ENCODE measurements at regions not wholly inside any gene's neighbourhood (a gene's known extent, or its start where the extent isn't known, plus 50 kb on each side); places are given as distances from the start of the nearest gene placed in this dataset.

- DNase-seq (ENCODE audit: low read depth, low spot score) (no peak), ATAC-seq (no peak)
- no peaks in the 10 kb centered on the region for H4K20me1 ChIP-seq (ENCODE audit: insufficient read depth)
- H3K36me3 ChIP-seq (ENCODE audit: control insufficient read depth in 1 of 2, insufficient read depth in 2 of 2, low read length in 2 of 2), result no peaks in the 10 kb centered on the region
- no peak for TF ChIP-seq SIN3A (IDR thresholded peaks at IDR 0.05; ENCODE audit: low read depth)
- TF ChIP-seq ELF1 (IDR thresholded peaks at IDR 0.05; ENCODE audit: borderline replicate concordance, low read depth), result no peak
- TF ChIP-seq JUND (IDR thresholded peaks at IDR 0.05), result no peak
- TF ChIP-seq SP1 (IDR thresholded peaks at IDR 0.05; ENCODE audit: low read depth), result no peak
- no peaks in the 10 kb centered on the region for H3K4me1 ChIP-seq (ENCODE audit: control insufficient read depth in 1 of 2, insufficient read depth in 2 of 2, low read length in 2 of 2)
- BruUV-seq (replicated peaks), result no TSS peak
- no peak overlapping the region for H2AFZ ChIP-seq (ENCODE audit: low read depth, low read length, poor library complexity, severe bottlenecking)
- no peaks in the 10 kb centered on the region for H3K9me2 ChIP-seq (ENCODE audit: insufficient read depth)
- RAD21 ChIA-PET (ENCODE audit: low non-redundant PET in 1 of 2, low total read pairs in 2 of 2, uncharacterized antibody in 2 of 2, unreplicated experiment in 2 of 2), result no interaction called here
- no peak overlapping the region for H3K4me3 ChIP-seq (replicated peaks in 1 of 2; ENCODE audit: low read depth in 1 of 2, low read length in 2 of 2)
- H3K27ac ChIP-seq (ENCODE audit: low read depth, low read length), result no peak overlapping the region
- intact Hi-C loops (cut with micrococcal nuclease), result no loop called here
- no peaks in the 10 kb centered on the region for H3K79me2 ChIP-seq (ENCODE audit: insufficient read depth, low read length)
- H3K4me2 ChIP-seq (ENCODE audit: low read length), result no peak overlapping the region
- CTCF ChIA-PET, result no interaction called here
- H3K9ac ChIP-seq (ENCODE audit: low read length), result no peak overlapping the region
- peaks cover 15% of the 10 kb centered on the region; the same call in 1 of the 2 replicates for H3K27me3 ChIP-seq (ENCODE audit: insufficient read depth, low read length)
- H3K9me3 ChIP-seq (ENCODE audit: control insufficient read depth in 1 of 2, insufficient read depth in 1 of 2, low read depth in 1 of 2, low read length in 2 of 2), result no peaks in the 10 kb centered on the region
- POLR2A ChIA-PET, result no interaction called here
Measured at GRCh38 chr11:110766316-110766715, 54.1 kb upstream of the ARHGAP20 start.

- Histone ChIP-seq H3K9ac (ENCODE audit: low read length) (no peak overlapping the region), H3K27me3 (ENCODE audit: insufficient read depth, low read length) (peaks cover 15% of the 10 kb centered on the region; the same call in 1 of the 2 replicates), H3K4me3 (replicated peaks in 1 of 2; ENCODE audit: low read depth in 1 of 2, low read length in 2 of 2) (no peak overlapping the region), H3K9me3 (ENCODE audit: control insufficient read depth in 1 of 2, insufficient read depth in 1 of 2, low read depth in 1 of 2, low read length in 2 of 2) (no peaks in the 10 kb centered on the region), H2AFZ (ENCODE audit: low read depth, low read length, poor library complexity, severe bottlenecking) (no peak overlapping the region), H3K4me1 (ENCODE audit: control insufficient read depth in 1 of 2, insufficient read depth in 2 of 2, low read length in 2 of 2) (no peaks in the 10 kb centered on the region), H3K79me2 (ENCODE audit: insufficient read depth, low read length) (no peaks in the 10 kb centered on the region), H3K4me2 (ENCODE audit: low read length) (no peak overlapping the region), H4K20me1 (ENCODE audit: insufficient read depth) (no peaks in the 10 kb centered on the region), H3K9me2 (ENCODE audit: insufficient read depth) (no peaks in the 10 kb centered on the region), H3K36me3 (ENCODE audit: control insufficient read depth in 1 of 2, insufficient read depth in 2 of 2, low read length in 2 of 2) (no peaks in the 10 kb centered on the region), H3K27ac (ENCODE audit: low read depth, low read length) (no peak overlapping the region)
- no TSS peak for BruUV-seq (replicated peaks)
- no peak for TF ChIP-seq ZFX (IDR thresholded peaks at IDR 0.05)
- no peak for TF ChIP-seq MAX (IDR thresholded peaks at IDR 0.05)
- no peak for TF ChIP-seq CEBPB (IDR thresholded peaks at IDR 0.05; ENCODE audit: low read depth)
- TF ChIP-seq YY1 (IDR thresholded peaks at IDR 0.05; ENCODE audit: extremely low read depth, insufficient replicate concordance, low read depth, low read length), result no peak
- TF ChIP-seq ZNF274 (IDR thresholded peaks at IDR 0.05; ENCODE audit: low read depth, low read length), result no peak
- no peak for TF ChIP-seq EZH2 (IDR thresholded peaks at IDR 0.05)
- ChIA-PET CTCF (no interaction called here), POLR2A (no interaction called here), RAD21 (ENCODE audit: low non-redundant PET in 1 of 2, low total read pairs in 2 of 2, uncharacterized antibody in 2 of 2, unreplicated experiment in 2 of 2) (no interaction called here)
- no peak for DNase-seq (ENCODE audit: low read depth, low spot score)
- intact Hi-C loops (cut with micrococcal nuclease), result no loop called here
- no peak for ATAC-seq
Measured at GRCh38 chr11:110764485-110764884, 52.2 kb upstream of the ARHGAP20 start.
